HG03460 (cell line): ENCODE measurements at regions not wholly inside any gene's neighbourhood (a gene's known extent, or its start where the extent isn't known, plus 50 kb on each side); places are given as distances from the start of the nearest gene placed in this dataset.
"Not testable (repeated sequence)": the region's sequence is repeated elsewhere in the genome, so short reads cannot be mapped to it uniquely, and the experiment has no call there.

ENCODE experiments used
- ATAC-seq: cut with Tn5 transposase; IDR thresholded peaks from one replicate; pipeline ENCODE4 v1.9.1; 2021; ENCODE audit not compliant: unreplicated experiment

DNA sequence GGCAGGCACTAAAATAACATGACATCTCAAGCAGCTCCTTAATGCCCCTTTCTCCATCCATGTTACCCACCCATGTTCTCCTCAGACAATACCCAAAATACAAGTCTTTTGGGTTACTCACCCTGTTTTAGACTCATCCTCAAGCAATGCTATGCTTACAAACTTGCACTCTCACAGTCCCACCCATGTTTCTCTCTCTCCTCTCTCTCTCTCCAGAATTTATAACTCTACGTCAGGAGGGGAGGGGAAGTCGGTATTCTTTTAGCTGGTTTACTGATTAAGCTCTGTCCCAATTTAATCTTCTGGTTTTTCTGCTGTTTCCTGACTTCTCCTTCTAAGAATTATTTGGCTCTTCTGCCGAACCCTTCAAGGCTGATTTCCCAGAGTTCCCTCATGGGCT, 98.0 kb upstream of the NR5A2 start:
- no peak for ATAC-seq

DNA sequence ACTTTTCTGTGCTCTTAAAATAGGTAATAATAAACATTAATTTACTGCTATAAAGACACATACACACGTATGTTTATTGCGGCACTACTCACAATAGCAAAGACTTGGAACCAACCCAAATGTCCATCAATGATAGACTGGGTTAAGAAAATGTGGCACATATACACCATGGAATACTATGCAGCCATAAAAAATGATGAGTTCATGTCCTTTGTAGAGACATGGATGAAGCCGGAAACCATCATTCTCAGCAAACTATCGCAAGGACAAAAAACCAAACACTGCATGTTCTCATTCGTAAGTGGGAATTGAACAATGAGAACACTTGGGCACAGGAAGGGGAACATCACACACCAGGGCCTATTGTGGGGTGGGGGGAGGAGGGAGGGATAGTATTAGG, 97.4 kb upstream of the NR5A2 start:
- ATAC-seq = not testable (repeated sequence)

DNA sequence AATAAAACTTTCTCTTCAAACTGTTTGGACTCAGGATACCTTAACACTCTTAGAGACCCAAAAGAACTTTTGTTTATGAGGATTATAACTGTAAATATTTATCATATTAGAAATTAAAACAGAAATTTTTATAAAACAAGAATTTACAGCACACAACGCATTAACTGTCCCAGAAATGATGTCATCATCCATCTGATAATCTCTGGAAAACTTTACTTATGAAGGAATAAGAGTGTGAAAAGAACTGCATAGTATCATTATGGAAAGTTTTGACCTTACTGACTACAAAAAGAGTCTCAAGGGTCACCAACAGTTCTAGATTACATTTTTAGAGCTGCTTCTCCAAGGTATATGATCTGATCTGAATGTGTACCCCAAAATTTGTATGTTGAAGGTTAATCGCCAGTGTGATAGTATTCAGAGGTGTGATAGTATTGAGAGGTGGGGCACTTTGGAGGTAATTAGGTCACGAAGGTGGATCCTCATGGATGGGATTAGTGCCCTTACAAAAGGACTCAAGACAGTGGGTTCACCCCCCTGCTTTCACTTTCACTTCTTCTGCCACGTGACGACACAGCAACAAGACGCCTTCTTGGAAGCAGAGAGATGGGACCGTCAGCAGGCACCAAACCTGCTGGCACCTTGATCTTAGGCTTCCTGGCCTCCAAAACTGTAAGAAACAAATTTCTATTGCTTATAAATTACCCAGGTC, 95.7 kb upstream of the NR5A2 start:
- ATAC-seq = no peak

DNA sequence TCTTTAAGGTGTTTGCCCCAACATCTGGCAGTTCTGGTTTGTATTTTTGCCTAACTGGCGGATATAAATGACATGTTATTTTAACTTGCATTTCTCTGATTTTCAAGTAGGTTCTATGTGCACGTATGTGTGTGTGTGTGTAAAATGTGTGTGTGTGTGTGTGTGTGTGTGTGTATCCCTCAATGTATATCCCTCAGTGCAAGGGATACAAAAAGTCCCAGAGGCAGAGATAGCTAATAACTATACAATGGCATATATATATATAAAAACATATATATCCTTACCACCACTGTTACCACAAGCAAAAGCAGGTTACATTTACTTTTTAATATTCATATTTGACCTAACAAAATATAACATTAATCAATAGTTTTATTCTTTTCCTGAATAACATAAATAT, 95.0 kb upstream of the NR5A2 start:
- ATAC-seq = no peak

DNA sequence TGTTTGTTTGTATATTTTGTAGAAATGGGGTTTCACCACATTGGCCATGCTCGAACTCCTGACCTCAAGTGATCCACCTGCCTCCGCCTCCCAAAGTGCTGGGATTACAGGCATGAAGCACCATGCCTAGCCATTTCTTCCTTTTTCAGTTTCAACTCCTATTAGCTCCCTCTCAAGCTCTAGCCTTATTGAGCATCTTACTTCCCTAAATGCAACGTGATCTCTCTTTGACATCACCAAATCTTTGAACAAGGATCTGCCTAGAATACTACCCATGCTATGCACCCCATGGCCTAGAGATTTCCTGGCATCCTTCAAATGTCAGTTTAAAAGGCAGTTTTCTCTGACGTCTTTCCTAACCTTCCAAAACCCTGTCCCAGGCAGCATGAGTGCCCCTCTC, 91.1 kb upstream of the NR5A2 start:
- ATAC-seq = no peak

DNA sequence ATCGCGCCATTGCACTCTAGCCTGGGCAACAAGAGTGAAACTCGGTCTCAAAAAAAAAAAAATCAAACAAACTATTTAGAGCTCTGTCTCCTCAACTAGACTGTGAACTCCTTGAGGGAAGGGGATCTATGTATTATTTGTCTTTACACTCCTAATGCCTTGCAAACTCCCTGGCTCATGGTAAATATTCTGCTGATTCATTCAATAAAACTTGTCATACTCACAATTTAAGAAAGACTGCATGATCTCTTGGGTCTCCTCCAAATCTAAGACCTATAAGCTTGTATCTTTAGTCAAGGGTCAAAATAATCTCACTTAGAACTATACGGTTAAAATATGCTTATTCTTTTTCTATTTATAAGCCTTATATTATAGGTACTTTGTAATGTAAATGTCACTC, 90.3 kb upstream of the NR5A2 start:
- no peak for ATAC-seq

DNA sequence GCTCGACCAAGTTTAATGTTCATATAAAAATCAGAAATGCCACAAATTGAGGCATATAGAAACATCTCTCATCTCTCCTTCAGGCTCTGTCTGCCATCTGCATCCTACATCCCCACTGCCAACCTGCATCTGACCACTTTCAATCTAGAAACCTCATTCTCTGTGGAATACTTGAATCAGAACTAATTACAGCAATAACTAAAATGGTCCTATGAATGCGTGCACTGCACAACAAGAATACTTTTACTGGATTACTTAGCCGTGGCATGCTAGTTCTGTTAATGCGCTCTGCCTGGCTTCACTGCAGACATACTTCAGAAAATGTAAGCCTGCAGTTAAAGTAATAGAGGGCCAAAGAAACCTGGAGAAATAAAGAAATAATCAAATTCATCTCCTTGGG, 89.8 kb upstream of the NR5A2 start:
- ATAC-seq = no peak

DNA sequence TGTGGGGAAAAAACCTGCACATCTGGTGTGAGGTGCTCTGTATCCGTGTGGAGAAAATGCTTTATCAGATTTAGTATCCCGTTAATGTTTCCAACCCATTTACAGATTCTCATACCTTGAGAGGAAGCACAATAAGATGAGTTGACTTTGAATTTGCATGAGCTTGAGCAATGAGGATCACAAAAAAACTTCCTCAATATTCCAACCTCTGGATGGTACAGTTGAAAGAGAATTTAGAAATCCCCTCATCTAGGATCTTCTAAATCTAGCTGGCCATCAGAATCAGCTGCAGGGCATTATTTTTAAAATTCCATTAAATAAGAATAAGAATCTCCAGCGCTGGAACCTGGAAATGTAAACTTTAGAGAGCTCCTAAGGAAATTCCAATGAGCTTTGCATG, 82.5 kb upstream of the NR5A2 start:
- no peak for ATAC-seq

DNA sequence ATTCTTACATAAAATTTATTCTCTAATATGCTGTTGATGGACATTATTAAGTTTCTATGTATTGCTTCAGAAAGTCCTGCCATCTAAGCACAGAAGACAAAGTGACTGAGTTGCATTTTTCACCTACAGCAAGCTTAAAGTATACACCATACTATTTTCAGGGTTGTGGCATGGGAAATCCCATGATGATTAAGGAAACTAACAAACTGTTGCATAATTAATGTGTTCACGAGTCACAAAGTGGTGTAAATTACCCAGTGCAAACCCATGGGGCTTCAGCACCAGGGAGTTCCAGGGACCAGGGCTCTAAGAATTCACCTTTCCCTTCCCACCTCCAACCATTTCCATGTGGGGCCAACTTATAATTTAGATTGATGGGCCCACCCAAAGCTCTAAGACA, 81.9 kb upstream of the NR5A2 start:
- no peak for ATAC-seq

DNA sequence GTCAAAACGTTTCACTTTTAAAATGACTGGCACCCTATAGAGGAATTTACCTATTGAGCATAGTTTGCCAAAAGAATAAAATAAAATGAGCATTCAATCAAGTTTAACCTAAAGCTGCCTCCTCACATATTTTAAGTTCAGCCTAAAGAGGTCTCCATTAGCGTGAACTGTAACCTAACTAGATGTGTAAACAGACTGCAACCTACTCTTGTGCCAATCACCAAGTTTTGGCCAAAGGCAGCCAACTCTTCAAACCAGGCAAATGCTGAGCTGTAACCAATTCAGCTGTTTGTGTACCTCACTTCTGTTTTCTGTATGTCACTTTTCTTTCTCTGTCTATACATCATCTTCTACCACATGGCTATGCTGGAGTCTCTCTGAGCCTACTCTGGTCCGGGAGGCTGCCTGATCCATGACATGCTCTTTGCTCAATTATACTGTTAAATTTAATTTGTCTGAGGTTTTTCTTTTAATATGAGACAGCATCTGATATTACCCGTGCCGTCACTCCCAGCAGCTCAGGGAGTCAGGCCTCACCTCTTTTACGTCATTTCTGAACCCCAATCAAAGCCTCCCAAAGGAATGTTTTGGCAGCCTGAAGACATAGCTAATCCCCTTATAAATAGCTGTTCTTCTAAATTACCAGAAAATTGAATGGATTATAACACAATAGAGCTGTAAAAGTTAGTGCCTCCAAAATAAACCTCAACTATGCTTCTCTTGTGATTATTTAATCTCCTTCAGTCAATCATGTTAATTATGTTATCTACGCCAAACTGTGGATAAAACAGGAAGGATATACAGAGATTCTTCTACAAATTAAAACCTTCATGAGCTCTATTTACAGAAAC, 81.0 kb upstream of the NR5A2 start:
- ATAC-seq = no peak

DNA sequence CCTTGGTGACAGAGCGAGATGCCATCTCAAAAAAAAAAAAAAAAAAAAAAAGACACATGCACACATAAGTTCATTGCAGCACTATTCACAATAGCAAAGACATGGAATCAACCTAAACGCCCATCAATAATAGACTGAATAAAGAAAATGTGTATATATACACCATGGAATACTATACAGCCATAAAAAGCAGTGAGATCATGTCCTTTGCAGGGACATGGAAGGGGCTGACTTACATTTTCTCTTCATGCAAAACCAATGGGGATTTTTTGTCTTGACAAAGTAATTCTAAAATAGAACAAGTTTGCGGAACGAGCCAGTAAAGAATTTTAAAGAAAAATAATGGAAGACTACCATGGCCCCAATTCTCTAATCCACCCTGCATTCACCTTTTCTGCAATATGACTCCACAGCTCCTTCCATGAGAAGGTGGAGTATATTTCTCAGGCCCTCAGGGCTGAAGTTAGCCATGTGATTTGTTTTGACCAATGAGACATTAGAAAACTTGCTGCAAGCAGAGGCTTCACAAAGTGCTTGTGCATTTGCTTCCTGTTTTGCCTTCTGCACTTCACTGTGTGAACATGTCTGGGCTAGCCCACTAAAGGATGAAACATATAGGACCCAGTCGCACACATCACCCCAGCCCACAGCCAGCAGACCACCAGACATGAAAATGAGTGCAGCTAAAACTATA, 78.8 kb upstream of the NR5A2 start:
- ATAC-seq = no peak

DNA sequence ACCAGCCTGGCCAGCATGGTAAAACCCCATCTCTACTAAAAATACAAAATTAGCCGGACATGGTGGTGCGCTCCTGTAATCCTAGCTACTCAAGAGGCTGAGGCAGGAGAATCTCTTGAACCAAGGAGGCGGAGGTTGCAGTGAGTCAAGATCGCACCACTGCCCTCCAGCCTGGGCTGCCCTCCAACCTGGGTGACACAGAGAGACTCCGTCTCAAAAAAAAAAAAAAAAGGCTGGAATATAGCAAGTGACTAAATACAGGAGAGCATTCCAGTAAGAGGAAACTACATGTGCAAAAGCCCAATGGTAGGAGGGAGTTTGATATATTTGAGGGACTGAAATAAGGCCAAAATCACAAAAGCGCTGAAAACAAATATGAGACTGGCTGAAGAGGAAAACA, 76.5 kb upstream of the NR5A2 start:
- not testable (repeated sequence) for ATAC-seq

DNA sequence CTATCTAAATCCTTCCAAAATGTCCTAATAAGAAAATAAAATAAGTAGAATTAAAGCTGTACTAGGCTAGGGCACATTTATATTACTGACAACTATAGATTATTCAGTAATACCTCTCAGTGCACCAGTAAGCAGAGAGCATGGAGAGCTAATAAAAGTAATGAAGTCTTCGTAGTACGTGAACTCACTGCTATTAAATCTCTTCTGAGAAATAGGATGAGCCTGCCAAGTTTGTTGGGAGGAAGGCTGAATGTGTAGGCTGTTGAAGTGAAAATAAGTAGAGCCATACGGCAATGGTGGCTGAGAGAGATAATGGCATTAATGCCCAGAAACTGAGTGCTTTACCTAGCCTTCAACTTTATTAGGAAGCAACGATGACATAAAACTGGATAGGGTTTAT, 73.9 kb upstream of the NR5A2 start:
- ATAC-seq = no peak

DNA sequence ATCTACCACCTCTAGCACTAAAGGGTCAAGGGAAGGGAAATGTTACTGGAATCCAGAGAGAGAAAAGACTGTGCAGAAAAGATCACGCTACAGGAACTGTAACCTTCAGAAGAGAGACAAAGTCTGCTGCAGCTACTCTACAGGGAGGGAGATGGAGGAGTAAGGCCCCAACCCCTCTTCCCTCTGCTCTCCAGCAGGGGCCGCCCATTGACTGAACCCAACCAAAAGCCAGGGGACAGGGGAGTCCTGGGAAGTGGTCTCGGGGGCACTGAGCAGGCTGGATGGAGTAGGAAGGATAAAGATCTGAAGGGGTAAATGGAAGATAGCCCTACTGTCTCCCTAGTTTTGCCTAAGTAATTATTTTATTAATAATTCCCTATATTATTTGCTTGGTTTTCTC, 72.8 kb upstream of the NR5A2 start:
- ATAC-seq = no peak

DNA sequence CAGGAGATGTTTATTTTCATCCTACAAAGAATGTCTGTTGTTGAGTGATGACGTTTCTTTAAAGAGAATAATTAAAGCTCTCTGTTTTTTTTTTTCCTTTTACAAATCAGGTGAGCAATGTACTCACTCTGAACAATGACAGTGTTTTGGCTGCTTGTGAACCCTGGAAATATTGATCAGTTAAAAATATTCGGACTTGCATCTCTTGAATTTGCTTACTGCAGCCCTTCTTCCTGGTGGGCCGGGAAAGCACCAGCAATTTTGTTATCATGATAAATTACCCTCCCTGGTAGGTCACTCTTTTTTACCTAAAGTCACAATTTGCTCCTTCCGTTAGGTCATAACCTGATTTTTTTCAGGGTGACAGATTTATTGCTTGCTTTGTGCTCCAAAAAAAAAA, 72.3 kb upstream of the NR5A2 start:
- ATAC-seq = no peak

DNA sequence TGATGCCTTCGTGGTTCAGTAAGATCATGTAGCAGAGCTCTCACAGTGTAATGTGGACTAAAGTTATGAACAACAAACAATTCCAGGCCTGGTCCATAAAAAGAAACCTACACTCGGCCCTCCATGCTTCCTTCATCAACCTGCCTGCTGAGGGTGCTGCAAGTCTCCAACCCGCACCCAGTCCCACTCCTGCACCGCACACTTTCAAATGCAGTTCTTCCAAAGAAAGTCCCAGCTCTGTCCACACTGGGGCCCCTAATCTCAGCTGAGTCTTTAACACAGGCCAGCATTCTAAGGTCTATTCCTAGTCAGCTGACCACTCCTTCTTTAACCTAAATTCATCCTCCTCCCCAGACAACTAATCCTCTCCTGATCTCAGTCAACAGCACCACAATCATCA, 71.5 kb upstream of the NR5A2 start:
- no peak for ATAC-seq

DNA sequence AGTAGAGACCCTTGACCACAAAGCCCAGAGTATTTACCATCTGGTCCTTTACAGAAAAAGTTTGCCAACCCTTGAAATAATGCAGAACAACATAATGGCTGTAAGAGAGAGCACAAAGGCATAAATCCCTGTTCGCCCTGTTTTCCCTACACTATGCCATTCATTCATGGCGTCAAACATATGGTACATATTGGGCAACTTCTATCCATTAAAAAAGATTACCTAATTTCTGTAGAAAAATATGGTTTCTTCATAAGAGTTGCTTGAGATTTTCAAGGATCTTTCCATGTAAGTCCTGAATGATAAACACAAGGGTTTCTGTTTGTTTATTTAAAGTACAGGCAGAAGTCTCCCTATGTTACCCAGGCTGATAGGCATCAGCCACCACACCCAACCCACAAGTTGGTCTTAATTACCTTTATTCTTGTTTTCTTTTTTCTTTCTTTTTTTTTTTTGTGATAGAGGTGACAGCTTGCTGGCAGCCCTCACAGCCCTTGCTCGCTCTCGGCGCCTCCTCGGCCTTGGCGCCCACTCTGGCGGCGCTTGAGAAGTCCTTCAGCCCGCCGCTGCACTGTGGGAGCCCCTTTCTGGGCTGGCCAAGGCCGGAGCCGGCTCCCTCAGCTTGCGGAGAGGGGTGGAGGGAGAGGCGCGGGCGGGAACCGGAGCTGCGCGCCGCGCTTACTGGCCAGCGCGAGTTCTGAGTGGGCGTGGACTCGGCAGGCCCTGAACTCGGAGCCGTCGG, 68.3 kb upstream of the NR5A2 start:
- ATAC-seq = no peak

DNA sequence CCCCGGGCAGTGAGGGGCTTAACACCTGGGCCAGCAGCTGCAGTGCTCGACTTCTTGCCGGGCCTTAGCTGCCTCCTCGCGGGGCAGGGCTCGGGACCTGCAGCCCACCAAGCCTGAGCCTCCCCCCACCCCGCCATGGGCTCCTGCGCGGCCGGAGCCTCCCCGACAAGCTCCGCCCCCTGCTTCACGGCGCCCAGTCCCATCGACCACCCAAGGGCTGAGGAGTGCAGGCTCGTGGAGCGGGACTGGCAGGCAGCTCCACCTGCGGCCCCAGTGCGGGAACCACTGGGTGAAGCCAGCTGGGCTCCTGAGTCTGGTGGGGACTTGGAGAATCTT, 67.8 kb upstream of the NR5A2 start:
- ATAC-seq = no peak

DNA sequence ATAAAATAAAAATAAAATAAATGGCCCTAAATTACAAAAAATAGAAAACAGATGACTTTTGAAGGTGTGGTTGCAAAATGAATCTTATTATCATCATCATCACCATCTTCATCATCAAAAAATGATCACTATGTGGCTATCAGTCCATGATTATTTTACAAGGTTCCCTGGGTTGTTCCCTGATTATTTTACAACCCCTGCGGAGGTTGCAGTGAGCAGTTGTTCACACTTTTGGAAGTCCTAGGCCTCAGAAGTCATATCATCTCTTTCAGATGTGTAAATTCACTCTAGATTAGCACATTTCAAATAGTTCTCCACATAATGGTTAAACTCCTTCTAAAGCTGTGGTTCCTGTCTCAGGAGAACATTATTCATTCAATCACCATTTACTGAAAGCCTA, 57.4 kb upstream of the NR5A2 start:
- no peak for ATAC-seq

DNA sequence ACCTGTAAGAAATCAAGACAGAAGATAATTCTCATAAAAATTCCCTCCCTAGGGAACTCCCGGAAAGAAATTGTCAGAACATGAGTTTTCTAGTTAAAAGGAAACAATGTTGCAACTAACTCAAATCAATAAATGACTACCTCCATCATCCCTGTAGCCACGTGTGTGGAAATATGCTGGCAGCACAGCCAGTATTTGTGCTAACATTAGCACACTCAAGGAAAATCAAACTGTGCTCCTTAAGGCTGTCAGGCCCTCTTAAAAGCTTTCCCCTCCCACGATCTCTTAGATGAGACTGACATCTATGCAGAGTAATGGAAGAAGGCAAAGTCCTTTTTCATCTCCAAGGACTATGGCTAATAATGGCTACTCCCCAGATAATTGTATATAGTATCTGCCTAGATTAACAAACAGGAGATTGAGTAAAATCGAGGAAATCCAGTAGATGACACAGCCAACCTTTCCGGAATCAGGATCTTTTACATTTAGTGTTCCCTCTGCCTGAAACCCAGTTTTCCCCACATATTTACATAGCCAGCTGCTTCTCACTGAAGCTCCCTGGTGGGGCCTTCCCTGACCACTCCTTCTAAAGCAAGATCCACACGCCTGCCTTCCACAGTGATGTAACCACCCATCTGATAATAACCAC, 50.9 kb upstream of the NR5A2 start:
- no peak for ATAC-seq
